A549 (cell line): ENCODE measurements at regions not wholly inside any gene's neighbourhood (a gene's known extent, or its start where the extent isn't known, plus 50 kb on each side); places are given as distances from the start of the nearest gene placed in this dataset.

Experiments used
- CTCF ChIP-seq: fragments of >200 bp; sonication (Bioruptor Twin); formaldehyde crosslinking; IDR thresholded peaks from 3 replicates; pipeline ENCODE4 v1.5.1; 2016
- EHMT2 ChIP-seq: fragments of 200-600 bp; sonication (generic); IDR thresholded peaks from 2 replicates; pipeline ENCODE4 v1.6.1; 2016; ENCODE audit warnings: antibody characterized with exemption, low read depth, mild to moderate bottlenecking, moderate library complexity
- EP300 ChIP-seq, 2 experiments: fragments of >200 bp; sonication (Bioruptor Twin); formaldehyde crosslinking; IDR thresholded peaks; 2 replicates in 1 of 2; 3 replicates in 1 of 2; pipeline ENCODE4 v1.6.1; 2016 to 2017
- MAX ChIP-seq: IDR thresholded peaks from 2 replicates; pipeline ENCODE4 v1.6.1; 2012
- POLR2A ChIP-seq: IDR thresholded peaks from 2 replicates; pipeline ENCODE4 v1.6.1; 2012; ENCODE audit warnings: mild to moderate bottlenecking, low read length
- RAD21 ChIP-seq, 2 experiments: fragments of >200 bp in 1 of 2; sonication (Bioruptor Twin) in 1 of 2; formaldehyde crosslinking in 1 of 2; IDR thresholded peaks in 1 of 2; conservative IDR thresholded peaks in 1 of 2; 2 replicates in 1 of 2; 3 replicates in 1 of 2; pipeline ENCODE4 v1.6.1; 2012 to 2018; ENCODE audit warnings: inconsistent platforms in 1 of 2
- SREBF2 ChIP-seq: fragments of 450-650 bp; IDR thresholded peaks from 2 replicates; pipeline ENCODE4 v1.6.1; 2014; ENCODE audit warnings: mild to moderate bottlenecking, moderate library complexity
- ZNF302 ChIP-seq: fragments of 250-450 bp; sonication (Bioruptor Pico); IDR thresholded peaks from 2 replicates; pipeline ENCODE4 v1.9.0; 2021; ENCODE audit warnings: inconsistent platforms, mild to moderate bottlenecking, moderate library complexity

GRCh38 chr4:125750399-125750798, 435.6 kb downstream of the FAT4 start:
- TF ChIP-seq CTCF (no peak), SREBF2 (no peak), MAX (no peak), EHMT2 (no peak), EP300 (IDR thresholded peaks at IDR 0.05) (no peak), ZNF302 (CRISPR knock-in tag) (no peak), POLR2A (no peak), RAD21 (conservative IDR thresholded peaks at IDR 0.05 in 1 of 2, IDR thresholded peaks at IDR 0.05 in 1 of 2) (no peak)
